Islet of Langerhans (tissue), 1 donor: ENCODE measurements at regions not wholly inside any gene's neighbourhood (a gene's known extent, or its start where the extent isn't known, plus 50 kb on each side); places are given as distances from the start of the nearest gene placed in this dataset.
A peak's percentile ranks its signal among the peaks of the same experiment; 100 is the strongest.
"Not testable (repeated sequence)": the region's sequence is repeated elsewhere in the genome, so short reads cannot be mapped to it uniquely, and the experiment has no call there.

ENCODE experiments used
- FAIRE-seq: peaks from one replicate; lab custom pipeline; 2011; peaks lifted over from hg19 to GRCh38; lab: Jason Lieb, UNC

GRCh38 chr7:131148708-131149428 lies 178.8 kb upstream of the MKLN1 start:
- no peak for FAIRE-seq

GRCh38 chr7:131149429-131149773 lies 178.3 kb upstream of the MKLN1 start:
- no peak for FAIRE-seq

- no peak for FAIRE-seq
Observed at GRCh38 chr7:131149840-131150239, 177.8 kb upstream of the MKLN1 start.

- FAIRE-seq = peak; percentile 73
Observed at GRCh38 chr7:131151034-131151433, 176.6 kb upstream of the MKLN1 start.

GRCh38 chr7:131152766-131153165 lies 174.9 kb upstream of the MKLN1 start:
- FAIRE-seq = no peak

- no peak for FAIRE-seq
Observed at GRCh38 chr7:131154380-131154779, 173.3 kb upstream of the MKLN1 start.

- FAIRE-seq = no peak
Observed at GRCh38 chr7:131157530-131158243, 170.0 kb upstream of the MKLN1 start.

- FAIRE-seq = not testable (repeated sequence)
Observed at GRCh38 chr7:131158244-131158636, 169.4 kb upstream of the MKLN1 start.

- FAIRE-seq = no peak
Observed at GRCh38 chr7:131159961-131160361, 167.7 kb upstream of the MKLN1 start.

- no peak for FAIRE-seq
Observed at GRCh38 chr7:131161103-131161502, 166.6 kb upstream of the MKLN1 start.

GRCh38 chr7:131164025-131164925 lies 163.4 kb upstream of the MKLN1 start:
- FAIRE-seq = no peak

GRCh38 chr7:131166066-131166465 lies 161.6 kb upstream of the MKLN1 start:
- no peak for FAIRE-seq

- FAIRE-seq = no peak
Observed at GRCh38 chr7:131170440-131171271, 157.0 kb upstream of the MKLN1 start.

GRCh38 chr7:131173145-131173890 lies 154.4 kb upstream of the MKLN1 start:
- no peak for FAIRE-seq

- FAIRE-seq = no peak
Observed at GRCh38 chr7:131174391-131174790, 153.3 kb upstream of the MKLN1 start.

GRCh38 chr7:131174855-131175254 lies 152.8 kb upstream of the MKLN1 start:
- no peak for FAIRE-seq

- FAIRE-seq = no peak
Observed at GRCh38 chr7:131182446-131183058, 145.1 kb upstream of the MKLN1 start.

GRCh38 chr7:131183072-131183471 lies 144.6 kb upstream of the MKLN1 start:
- no peak for FAIRE-seq

GRCh38 chr7:131183611-131184119 lies 144.0 kb upstream of the MKLN1 start:
- no peak for FAIRE-seq

- no peak for FAIRE-seq
Observed at GRCh38 chr7:131186816-131187215, 140.9 kb upstream of the MKLN1 start.
